Keratinocyte (primary cell): ENCODE measurements at regions not wholly inside any gene's neighbourhood (a gene's known extent, or its start where the extent isn't known, plus 50 kb on each side); places are given as distances from the start of the nearest gene placed in this dataset.

Source experiments
- DNase-seq: peaks from one replicate; pipeline ENCODE4 v3.0.0-alpha.2; 2011; ENCODE audit warnings: low read depth, missing footprints, low spot score
- FAIRE-seq: peaks from 2 replicates; lab custom pipeline; 2011; peaks lifted over from hg19 to GRCh38; lab: Jason Lieb, UNC
- H2AFZ ChIP-seq: 2 replicates; pipeline ENCODE4 v1.6.0; 2012; ENCODE audit warnings: low read length, control low read depth, inconsistent platforms; ENCODE audit not compliant: control insufficient read depth
- H3K27ac ChIP-seq: 2 replicates; pipeline ENCODE4 v1.5.1; 2011; ENCODE audit warnings: low read length; ENCODE audit not compliant: control insufficient read depth, insufficient read depth
- H3K27me3 ChIP-seq: 3 replicates; pipeline ENCODE4 v1.6.0; 2011; ENCODE audit warnings: low read length; ENCODE audit not compliant: control insufficient read depth, insufficient read depth; ENCODE audit errors: extremely low read depth
- H3K36me3 ChIP-seq, 2 experiments: 2 replicates in 1 of 2; 3 replicates in 1 of 2; pipeline ENCODE4 v1.5.1; 2011; ENCODE audit warnings: low read length in 2 of 2, mild to moderate bottlenecking in 1 of 2; ENCODE audit not compliant: control insufficient read depth in 2 of 2, insufficient read depth in 2 of 2; ENCODE audit errors: extremely low read depth in 1 of 2
- H3K4me1 ChIP-seq: 3 replicates; pipeline ENCODE4 v1.5.1; 2011; ENCODE audit warnings: low read length; ENCODE audit not compliant: control insufficient read depth, insufficient read depth; ENCODE audit errors: extremely low read depth
- H3K4me2 ChIP-seq: 3 replicates; pipeline ENCODE4 v1.6.0; 2011; ENCODE audit warnings: low read depth, low read length; ENCODE audit not compliant: control insufficient read depth, insufficient read depth; ENCODE audit errors: extremely low read depth
- H3K4me3 ChIP-seq, 3 experiments: fragments of 200-600 bp in 1 of 3; sonication (generic) in 1 of 3; 2 replicates in 2 of 3; 3 replicates in 1 of 3; pipeline ENCODE4 v1.5.1; 2011 to 2016; ENCODE audit warnings: low read length in 3 of 3, mild to moderate bottlenecking in 3 of 3, control low read depth in 2 of 3, inconsistent platforms in 1 of 3, low read depth in 1 of 3, mixed read lengths in 1 of 3, mixed run types in 1 of 3, moderate library complexity in 1 of 3; ENCODE audit not compliant: control insufficient read depth in 2 of 3, insufficient read depth in 2 of 3; ENCODE audit errors: extremely low read depth in 1 of 3
- H3K79me2 ChIP-seq: 2 replicates; pipeline ENCODE4 v1.6.0; 2012; ENCODE audit warnings: low read length; ENCODE audit not compliant: control insufficient read depth, insufficient read depth
- H3K9ac ChIP-seq: 3 replicates; pipeline ENCODE4 v1.6.0; 2011; ENCODE audit warnings: low read length; ENCODE audit not compliant: control insufficient read depth, insufficient read depth; ENCODE audit errors: extremely low read depth
- H3K9me1 ChIP-seq: 3 replicates; pipeline ENCODE4 v1.6.0; 2011; ENCODE audit warnings: low read length; ENCODE audit not compliant: control insufficient read depth, insufficient read depth; ENCODE audit errors: extremely low read depth
- H3K9me3 ChIP-seq: 2 replicates; pipeline ENCODE4 v1.5.1; 2012; ENCODE audit warnings: low read depth, low read length; ENCODE audit not compliant: control insufficient read depth
- H4K20me1 ChIP-seq: 3 replicates; pipeline ENCODE4 v1.6.0; 2011; ENCODE audit warnings: low read length; ENCODE audit not compliant: control insufficient read depth, insufficient read depth; ENCODE audit errors: extremely low read depth
- CTCF ChIP-seq, 3 experiments: IDR thresholded peaks in 1 of 3; conservative IDR thresholded peaks in 1 of 3; optimal IDR thresholded peaks in 1 of 3; 2 replicates in 2 of 3; 3 replicates in 1 of 3; pipeline versions ENCODE3 to v1.5.1; 2011; ENCODE audit warnings: low read length in 3 of 3, mild to moderate bottlenecking in 3 of 3, moderate library complexity in 2 of 3, control low read depth in 1 of 3, inconsistent platforms in 1 of 3; ENCODE audit not compliant: insufficient read depth in 2 of 3; ENCODE audit errors: extremely low read depth in 1 of 3
- EZH2 ChIP-seq: IDR thresholded peaks from one replicate; pipeline ENCODE4 v1.6.1; 2012; ENCODE audit warnings: inconsistent platforms, mild to moderate bottlenecking, low read length, moderate library complexity
- dilution Hi-C: fragments of 300-500 bp; cut with MboI; formaldehyde crosslinking; loops from one replicate; pipeline ENCODE4 v1.7.0; 2020; ENCODE audit warnings: low sequenced_read_pairs; ENCODE audit not compliant: extremely low pct_ligation_motif_present

GRCh38 chr14:71800878-71801277, 131.4 kb upstream of the RGS6 start:
- no peak for DNase-seq
- Histone ChIP-seq H3K4me2 (no peak overlapping the region), H3K9me3 (no peaks in the 10 kb centered on the region), H3K9me1 (no peaks in the 10 kb centered on the region), H3K27me3 (no peaks in the 10 kb centered on the region), H3K36me3 (no peaks in the 10 kb centered on the region), H4K20me1 (no peaks in the 10 kb centered on the region), H3K79me2 (no peaks in the 10 kb centered on the region), H3K4me1 (no peaks in the 10 kb centered on the region), H3K4me3 (no peak overlapping the region), H3K9ac (no peak overlapping the region), H2AFZ (no peak overlapping the region), H3K27ac (no peak overlapping the region)
- TF ChIP-seq EZH2 (no peak), CTCF (optimal IDR thresholded peaks at IDR 0.05 in 1 of 3, IDR thresholded peaks at IDR 0.05 in 1 of 3, conservative IDR thresholded peaks at IDR 0.05 in 1 of 3; ENCODE audit: extremely low read depth in 1 of 3, insufficient read depth in 2 of 3, low read length in 3 of 3) (no peak)
- FAIRE-seq = no peak
- dilution Hi-C loops = no loop called here

- no peak overlapping the region for H3K27ac ChIP-seq
- H2AFZ ChIP-seq = no peak overlapping the region
- H3K27me3 ChIP-seq = no peaks in the 10 kb centered on the region
- FAIRE-seq (no peak), DNase-seq (peak; percentile 4)
- no peak overlapping the region for H3K4me2 ChIP-seq
- dilution Hi-C loops = no loop called here
- no peak for TF ChIP-seq CTCF (optimal IDR thresholded peaks at IDR 0.05 in 1 of 3, IDR thresholded peaks at IDR 0.05 in 1 of 3, conservative IDR thresholded peaks at IDR 0.05 in 1 of 3; ENCODE audit: extremely low read depth in 1 of 3, insufficient read depth in 2 of 3, low read length in 3 of 3)
- no peak for TF ChIP-seq EZH2
- H3K9ac ChIP-seq = no peak overlapping the region
- no peak overlapping the region for H3K4me3 ChIP-seq
- no peaks in the 10 kb centered on the region for H3K9me1 ChIP-seq
- no peaks in the 10 kb centered on the region for H3K79me2 ChIP-seq
- H3K4me1 ChIP-seq = no peaks in the 10 kb centered on the region
- H3K36me3 ChIP-seq = no peaks in the 10 kb centered on the region
- no peaks in the 10 kb centered on the region for H3K9me3 ChIP-seq
- no peaks in the 10 kb centered on the region for H4K20me1 ChIP-seq
These were observed 128.5 kb upstream of the RGS6 start for GRCh38 chr14:71803539-71804260.
